PC-9 (cell line): ENCODE measurements at regions not wholly inside any gene's neighbourhood (a gene's known extent, or its start where the extent isn't known, plus 50 kb on each side); places are given as distances from the start of the nearest gene placed in this dataset.

Experiments
- CTCF ChIP-seq: fragments of 200-600 bp; sonication (generic); conservative IDR thresholded peaks from 2 replicates; pipeline ENCODE4 v1.6.1; 2017; ENCODE audit warnings: mixed run types, antibody characterized with exemption, mild to moderate bottlenecking, moderate library complexity
- EZH2 ChIP-seq: fragments of 200-600 bp; sonication (generic); IDR thresholded peaks from 2 replicates; pipeline ENCODE4 v1.8.0; 2017; ENCODE audit warnings: antibody characterized with exemption, low read depth

GRCh38 chr4:187934766-187935165 is 60.8 kb upstream of the ZFP42 start:
- TF ChIP-seq CTCF (no peak), EZH2 (no peak)
